DND-41 (cell line): ENCODE measurements at regions not wholly inside any gene's neighbourhood (a gene's known extent, or its start where the extent isn't known, plus 50 kb on each side); places are given as distances from the start of the nearest gene placed in this dataset.

Experiments
- CTCF ChIP-seq: IDR thresholded peaks from 2 replicates; pipeline ENCODE4 v1.5.1; 2012; ENCODE audit warnings: borderline replicate concordance, low read length, moderate library complexity, mild to moderate bottlenecking; ENCODE audit not compliant: poor library complexity, severe bottlenecking; ENCODE audit errors: extremely low read depth
- EZH2 ChIP-seq: IDR thresholded peaks from 3 replicates; pipeline ENCODE4 v1.6.1; 2012; ENCODE audit warnings: borderline replicate concordance, low read depth, mild to moderate bottlenecking, moderate library complexity, low read length, inconsistent platforms; ENCODE audit not compliant: severe bottlenecking

DNA sequence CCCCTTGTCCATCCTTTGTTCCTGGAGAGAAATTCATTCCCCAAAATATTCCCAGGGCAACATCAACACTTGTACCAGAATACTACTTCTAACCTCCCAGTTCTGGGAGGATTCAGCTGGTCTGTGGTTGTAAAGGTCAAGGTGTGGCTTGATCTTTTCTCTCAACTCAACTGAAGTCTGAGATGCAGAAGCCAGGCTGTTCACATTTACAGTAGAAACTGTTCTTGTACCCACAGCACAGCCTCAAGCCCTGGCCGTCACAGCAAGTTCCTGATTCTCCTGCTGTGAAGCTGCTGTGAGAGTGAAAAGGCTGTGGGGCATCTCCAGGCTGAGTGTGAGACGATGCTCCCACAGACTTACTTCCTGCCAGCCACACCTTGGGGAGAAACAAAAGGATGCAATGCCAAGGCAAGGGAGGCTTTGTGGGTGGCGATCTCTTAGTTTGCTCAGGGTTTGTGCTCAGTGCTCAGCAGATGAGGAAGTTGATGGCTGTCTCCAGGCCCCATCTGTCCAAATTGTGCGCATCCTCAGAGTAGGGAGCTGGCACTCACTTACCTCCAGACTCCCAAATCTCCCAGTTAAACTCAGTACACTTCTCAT lies 143.9 kb upstream of the FOXA2 start:
- TF ChIP-seq EZH2 (no peak), CTCF (no peak)
